ENCODE measurements at regions not wholly inside any gene's neighbourhood (a gene's known extent, or its start where the extent isn't known, plus 50 kb on each side); places are given as distances from the start of the nearest gene placed in this dataset.

DNA sequence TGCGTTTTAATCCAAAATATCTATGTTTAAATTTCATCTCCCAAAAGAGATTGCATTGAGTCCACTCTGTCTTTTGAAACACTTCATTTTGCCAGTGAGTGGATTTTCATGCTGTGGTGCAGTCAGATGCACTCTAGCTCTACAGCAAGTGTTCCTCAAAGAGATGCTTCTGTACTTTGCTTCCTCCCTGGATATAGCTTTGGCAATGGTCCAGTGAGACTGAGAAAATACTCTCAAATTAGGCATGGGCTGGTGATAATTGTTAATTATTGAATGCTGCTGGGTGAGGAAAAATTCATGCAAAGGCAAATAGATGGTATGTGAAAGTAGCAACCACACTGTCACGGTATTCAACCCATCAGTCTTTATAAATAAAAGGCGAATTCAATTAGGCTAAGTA lies 396.9 kb downstream of the ADGRL2 start:
- TF ChIP-seq POLR2A (IDR thresholded peaks at IDR 0.05) (no peak), EP300 (IDR thresholded peaks at IDR 0.05) (no peak), POLR2AphosphoS5 (IDR thresholded peaks at IDR 0.05) (no peak)
- TF ChIP-seq, protein P1, sequence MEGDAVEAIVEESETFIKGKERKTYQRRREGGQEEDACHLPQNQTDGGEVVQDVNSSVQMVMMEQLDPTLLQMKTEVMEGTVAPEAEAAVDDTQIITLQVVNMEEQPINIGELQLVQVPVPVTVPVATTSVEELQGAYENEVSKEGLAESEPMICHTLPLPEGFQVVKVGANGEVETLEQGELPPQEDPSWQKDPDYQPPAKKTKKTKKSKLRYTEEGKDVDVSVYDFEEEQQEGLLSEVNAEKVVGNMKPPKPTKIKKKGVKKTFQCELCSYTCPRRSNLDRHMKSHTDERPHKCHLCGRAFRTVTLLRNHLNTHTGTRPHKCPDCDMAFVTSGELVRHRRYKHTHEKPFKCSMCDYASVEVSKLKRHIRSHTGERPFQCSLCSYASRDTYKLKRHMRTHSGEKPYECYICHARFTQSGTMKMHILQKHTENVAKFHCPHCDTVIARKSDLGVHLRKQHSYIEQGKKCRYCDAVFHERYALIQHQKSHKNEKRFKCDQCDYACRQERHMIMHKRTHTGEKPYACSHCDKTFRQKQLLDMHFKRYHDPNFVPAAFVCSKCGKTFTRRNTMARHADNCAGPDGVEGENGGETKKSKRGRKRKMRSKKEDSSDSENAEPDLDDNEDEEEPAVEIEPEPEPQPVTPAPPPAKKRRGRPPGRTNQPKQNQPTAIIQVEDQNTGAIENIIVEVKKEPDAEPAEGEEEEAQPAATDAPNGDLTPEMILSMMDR (IDR thresholded peaks at IDR 0.05): no peak

All from suprapubic skin (tissue), 4 donors.